22Rv1 (cell line): ENCODE measurements at regions not wholly inside any gene's neighbourhood (a gene's known extent, or its start where the extent isn't known, plus 50 kb on each side); places are given as distances from the start of the nearest gene placed in this dataset.

Source experiments
- H3K27ac ChIP-seq: fragments of 450-650 bp; 2 replicates; pipeline ENCODE4 v1.5.1; 2017
- ZFX ChIP-seq: fragments of 450-650 bp; IDR thresholded peaks from 2 replicates; pipeline ENCODE4 v1.6.1; 2017; ENCODE audit warnings: antibody characterized with exemption, borderline replicate concordance
- TF ChIP-seq, protein P1 (sequence below): fragments of 450-650 bp; IDR thresholded peaks from 2 replicates; pipeline ENCODE4 v1.5.1; 2017; ENCODE audit warnings: mild to moderate bottlenecking

DNA sequence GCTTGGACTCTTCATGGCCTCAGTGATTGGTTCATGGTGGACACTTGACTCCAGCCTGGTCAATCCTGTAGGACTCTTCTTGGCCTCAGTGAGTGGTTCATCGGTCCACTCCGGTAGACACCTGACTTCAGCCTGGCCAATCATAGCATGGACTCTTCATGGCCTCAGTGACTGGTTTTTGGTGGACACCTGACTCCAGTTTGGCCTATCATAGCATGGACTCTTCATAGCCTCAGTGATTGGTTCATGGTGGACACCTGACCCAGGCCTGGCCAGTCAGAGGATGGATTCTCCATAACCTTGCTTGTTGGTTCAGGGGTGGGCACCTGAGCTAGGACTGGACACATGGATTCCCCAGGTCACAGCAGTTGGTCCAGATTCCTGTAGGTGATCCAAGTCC is 106.0 kb upstream of the ERCC6L2 start:
- TF ChIP-seq, protein P1, sequence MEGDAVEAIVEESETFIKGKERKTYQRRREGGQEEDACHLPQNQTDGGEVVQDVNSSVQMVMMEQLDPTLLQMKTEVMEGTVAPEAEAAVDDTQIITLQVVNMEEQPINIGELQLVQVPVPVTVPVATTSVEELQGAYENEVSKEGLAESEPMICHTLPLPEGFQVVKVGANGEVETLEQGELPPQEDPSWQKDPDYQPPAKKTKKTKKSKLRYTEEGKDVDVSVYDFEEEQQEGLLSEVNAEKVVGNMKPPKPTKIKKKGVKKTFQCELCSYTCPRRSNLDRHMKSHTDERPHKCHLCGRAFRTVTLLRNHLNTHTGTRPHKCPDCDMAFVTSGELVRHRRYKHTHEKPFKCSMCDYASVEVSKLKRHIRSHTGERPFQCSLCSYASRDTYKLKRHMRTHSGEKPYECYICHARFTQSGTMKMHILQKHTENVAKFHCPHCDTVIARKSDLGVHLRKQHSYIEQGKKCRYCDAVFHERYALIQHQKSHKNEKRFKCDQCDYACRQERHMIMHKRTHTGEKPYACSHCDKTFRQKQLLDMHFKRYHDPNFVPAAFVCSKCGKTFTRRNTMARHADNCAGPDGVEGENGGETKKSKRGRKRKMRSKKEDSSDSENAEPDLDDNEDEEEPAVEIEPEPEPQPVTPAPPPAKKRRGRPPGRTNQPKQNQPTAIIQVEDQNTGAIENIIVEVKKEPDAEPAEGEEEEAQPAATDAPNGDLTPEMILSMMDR = no peak

DNA sequence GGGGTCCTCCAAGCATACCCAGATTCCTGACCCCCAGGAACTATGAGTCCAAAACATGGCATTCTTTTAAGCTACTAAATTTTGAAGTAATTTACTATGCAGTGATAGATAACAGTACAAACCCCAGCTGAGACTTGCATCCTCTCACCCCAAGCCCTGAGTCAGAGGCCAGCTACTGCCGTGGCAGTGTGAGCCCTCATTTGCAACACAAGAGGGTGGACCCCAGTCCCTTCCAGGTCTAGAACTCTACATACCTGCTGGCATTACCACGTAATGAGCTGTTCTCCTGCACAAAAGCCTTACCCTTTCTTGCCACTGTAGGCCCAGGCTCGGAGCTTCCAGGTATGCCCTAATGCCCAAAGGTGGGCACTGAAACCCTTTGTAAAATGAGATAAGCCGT is 108.6 kb upstream of the ERCC6L2 start:
- H3K27ac ChIP-seq = no peak overlapping the region
- TF ChIP-seq ZFX = no peak
- TF ChIP-seq, protein P1 = no peak

More for the DNA sequence above, 106.0 kb upstream of the ERCC6L2 start:
- no peak overlapping the region for H3K27ac ChIP-seq

DNA sequence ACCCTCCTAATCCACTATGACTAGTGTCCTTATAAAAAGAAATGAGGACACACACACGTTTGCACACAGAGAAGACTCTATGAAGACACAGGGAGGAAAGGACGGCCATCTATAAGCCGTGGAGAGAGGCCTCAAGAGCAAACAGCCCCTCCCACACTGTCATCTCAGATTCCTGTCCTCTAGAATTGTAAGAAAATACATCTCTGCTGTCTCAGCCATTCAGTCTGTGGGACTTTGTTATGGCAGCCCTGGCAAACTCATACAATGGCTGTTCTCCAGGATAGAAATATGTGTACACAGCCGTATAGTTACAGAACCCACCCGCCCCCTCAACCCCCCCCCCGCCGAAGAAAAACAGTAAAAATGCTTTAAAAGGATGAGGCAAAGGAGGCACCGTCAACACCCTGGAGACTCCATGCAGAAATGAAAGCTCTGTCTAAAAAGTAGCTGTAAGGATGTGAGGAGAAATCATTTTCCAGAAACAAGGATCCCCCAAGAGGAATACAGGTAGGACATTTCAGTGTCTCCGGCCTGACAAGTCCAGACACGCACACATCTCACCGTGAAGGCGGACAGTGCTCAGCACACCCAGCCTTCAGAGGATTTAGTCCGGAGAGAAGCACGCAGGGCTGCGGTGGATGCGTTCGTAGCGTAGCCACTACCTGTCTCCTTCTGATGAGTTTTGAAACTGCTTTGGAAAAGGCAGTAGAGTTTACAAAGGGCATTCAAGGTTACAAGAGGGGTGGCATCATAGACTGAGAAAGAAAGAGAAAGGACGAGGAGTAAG is 110.8 kb upstream of the ERCC6L2 start:
- TF ChIP-seq, protein P1 = no peak
- no peak for TF ChIP-seq ZFX
- peak overlapping the region; percentile 40; the same call in 1 of the 2 replicates for H3K27ac ChIP-seq

DNA sequence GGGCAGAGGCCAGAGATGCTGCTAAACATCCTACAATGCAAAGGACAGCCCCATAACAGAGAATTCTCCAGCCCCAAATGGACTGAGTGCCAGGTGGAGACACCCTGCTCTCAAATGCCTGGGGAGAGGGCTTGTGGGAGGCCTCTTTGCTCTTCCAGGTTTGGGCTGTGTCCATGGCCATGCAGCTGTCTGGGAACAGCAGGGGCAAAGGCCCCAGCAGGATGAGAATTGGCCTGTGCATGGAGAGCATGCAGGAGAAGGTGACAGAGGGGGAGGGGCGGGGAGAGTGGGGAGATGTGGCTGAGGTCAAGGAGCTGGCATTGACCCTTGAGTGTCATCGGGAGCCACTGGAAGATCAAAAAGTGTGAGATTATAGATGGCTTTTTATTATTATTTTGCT is 111.5 kb upstream of the ERCC6L2 start:
- TF ChIP-seq, protein P1 = no peak
- no peak for TF ChIP-seq ZFX
- no peak overlapping the region for H3K27ac ChIP-seq

DNA sequence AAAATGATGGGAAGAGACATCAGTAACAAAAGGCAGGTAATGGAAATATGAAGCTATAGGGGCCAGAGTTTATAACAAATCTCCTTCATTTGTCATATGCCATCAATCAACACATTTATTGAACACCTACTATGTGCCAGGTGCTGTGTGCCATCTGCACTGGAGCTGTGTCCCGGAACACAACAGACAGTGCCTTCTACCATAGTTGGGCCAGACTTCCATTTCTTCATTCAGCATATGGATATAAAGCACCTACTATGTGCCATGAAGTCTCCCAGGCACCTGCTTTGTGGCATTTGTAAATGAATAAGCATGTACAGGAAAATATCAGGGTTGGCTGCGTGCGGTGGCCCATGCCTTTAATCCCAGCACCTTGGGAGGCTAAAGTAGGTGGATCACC is 112.5 kb upstream of the ERCC6L2 start:
- no peak overlapping the region for H3K27ac ChIP-seq
- TF ChIP-seq ZFX = no peak
- TF ChIP-seq, protein P1 = no peak

DNA sequence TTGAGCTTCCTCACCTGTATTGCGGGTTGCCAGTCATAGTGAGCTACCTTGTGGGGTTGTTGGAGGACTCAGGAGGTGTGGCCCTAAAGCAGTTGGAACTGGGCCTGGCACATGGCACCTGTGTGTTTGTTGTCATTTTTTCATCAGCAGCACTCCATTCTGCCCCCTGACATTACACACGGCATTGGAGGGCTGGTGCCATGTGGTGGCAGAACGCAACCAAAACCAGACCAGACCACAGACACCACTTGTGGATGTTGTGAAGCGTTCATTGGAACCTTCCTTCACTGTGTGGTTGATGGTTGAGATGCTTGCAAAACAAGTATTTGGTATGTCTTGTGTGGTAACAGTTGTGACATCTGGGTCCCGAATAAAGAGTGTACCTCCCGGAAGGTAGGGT is 113.2 kb upstream of the ERCC6L2 start:
- TF ChIP-seq ZFX = no peak
- TF ChIP-seq, protein P1 = no peak
- H3K27ac ChIP-seq = no peak overlapping the region

DNA sequence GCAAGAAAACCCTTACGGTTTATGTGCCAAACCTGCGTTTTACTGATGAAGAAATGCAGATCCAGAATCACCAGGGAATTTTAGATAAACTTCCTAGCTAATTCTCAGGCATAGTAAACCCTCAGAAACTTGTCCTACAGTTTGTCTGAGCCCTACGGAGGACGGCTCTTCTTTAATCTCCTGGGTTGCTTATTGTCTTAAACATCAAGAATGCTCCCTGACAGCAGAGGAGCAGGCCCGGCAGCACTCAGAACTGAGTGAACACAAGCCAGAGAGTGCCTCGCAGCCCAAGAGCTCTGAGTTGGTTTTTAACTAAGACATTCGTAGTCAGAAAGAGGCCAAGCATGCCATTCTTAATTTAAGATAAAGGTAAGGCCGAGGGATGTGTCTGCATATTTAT is 114.7 kb upstream of the ERCC6L2 start:
- no peak for TF ChIP-seq ZFX
- TF ChIP-seq, protein P1 = no peak
- no peak overlapping the region for H3K27ac ChIP-seq
